OCI-LY3 (cell line): ENCODE measurements at regions not wholly inside any gene's neighbourhood (a gene's known extent, or its start where the extent isn't known, plus 50 kb on each side); places are given as distances from the start of the nearest gene placed in this dataset.

Source experiments
- EZH2phosphoT487 ChIP-seq: fragments of 200-600 bp; shearing (Covaris generic); IDR thresholded peaks from 2 replicates; pipeline ENCODE4 v1.6.1; 2018; ENCODE audit warnings: antibody characterized with exemption, mixed run types, low read depth
- TF ChIP-seq, protein P1 (sequence below): fragments of 200-600, 300-600 bp; sonication (generic); IDR thresholded peaks from 2 replicates; pipeline ENCODE4 v1.5.1; 2014; ENCODE audit warnings: antibody characterized with exemption, low read length, low read depth

DNA sequence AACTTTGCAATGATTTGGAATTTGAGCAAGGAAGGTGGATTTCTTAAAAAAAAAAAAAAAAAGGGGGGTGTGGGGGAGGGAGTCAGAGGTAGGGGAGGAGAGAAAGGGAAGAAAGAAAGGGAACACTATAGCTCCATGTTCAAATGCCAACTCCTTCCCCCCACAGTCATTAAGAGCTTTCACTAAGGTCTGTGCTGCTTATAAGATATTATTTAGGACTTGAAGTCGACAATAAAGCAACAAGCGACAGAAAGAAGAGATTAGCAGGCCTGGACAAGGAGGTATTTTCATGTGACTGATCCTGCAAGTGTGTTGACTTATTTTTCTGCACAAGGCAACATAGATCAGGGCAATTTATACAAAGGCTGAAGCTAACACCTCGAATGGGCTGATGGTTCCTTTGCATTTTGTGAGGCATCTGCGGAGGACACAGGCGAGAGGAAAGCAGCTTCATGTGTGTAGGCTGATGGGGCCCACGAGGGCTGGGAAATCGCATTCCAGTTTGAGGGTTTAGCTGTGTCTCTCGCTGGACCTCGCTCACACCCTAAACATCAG lies 382.0 kb downstream of the SOX11 start:
- TF ChIP-seq, protein P1, sequence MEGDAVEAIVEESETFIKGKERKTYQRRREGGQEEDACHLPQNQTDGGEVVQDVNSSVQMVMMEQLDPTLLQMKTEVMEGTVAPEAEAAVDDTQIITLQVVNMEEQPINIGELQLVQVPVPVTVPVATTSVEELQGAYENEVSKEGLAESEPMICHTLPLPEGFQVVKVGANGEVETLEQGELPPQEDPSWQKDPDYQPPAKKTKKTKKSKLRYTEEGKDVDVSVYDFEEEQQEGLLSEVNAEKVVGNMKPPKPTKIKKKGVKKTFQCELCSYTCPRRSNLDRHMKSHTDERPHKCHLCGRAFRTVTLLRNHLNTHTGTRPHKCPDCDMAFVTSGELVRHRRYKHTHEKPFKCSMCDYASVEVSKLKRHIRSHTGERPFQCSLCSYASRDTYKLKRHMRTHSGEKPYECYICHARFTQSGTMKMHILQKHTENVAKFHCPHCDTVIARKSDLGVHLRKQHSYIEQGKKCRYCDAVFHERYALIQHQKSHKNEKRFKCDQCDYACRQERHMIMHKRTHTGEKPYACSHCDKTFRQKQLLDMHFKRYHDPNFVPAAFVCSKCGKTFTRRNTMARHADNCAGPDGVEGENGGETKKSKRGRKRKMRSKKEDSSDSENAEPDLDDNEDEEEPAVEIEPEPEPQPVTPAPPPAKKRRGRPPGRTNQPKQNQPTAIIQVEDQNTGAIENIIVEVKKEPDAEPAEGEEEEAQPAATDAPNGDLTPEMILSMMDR, result no peak
- no peak for TF ChIP-seq EZH2phosphoT487
